PC-9 (cell line): ENCODE measurements at regions not wholly inside any gene's neighbourhood (a gene's known extent, or its start where the extent isn't known, plus 50 kb on each side); places are given as distances from the start of the nearest gene placed in this dataset.

Experiments used
- BruUV-seq: library from RNA; stranded (reverse); fragments of 400-500 nt; replicated peaks from 2 replicates; lab custom pipeline; 2021; lab: Mats Ljungman, UMichigan
- CTCF ChIA-PET: fragments of 300-600 bp; sonication (Branson Sonifier 250); formaldehyde crosslinking; loops from one replicate; lab custom pipeline; 2022; ENCODE audit warnings: antibody characterized with exemption; lab: Charles Lee
- POLR2A ChIA-PET: fragments of 300-600 bp; sonication (Branson Sonifier 250); formaldehyde crosslinking; loops from one replicate; lab custom pipeline; 2022; ENCODE audit warnings: antibody characterized with exemption; ENCODE audit not compliant: unreplicated experiment; lab: Charles Lee
- DNase-seq, 2 experiments: peaks; one replicate each; pipeline versions ENCODE4 v3.0.0 to v3.0.0-alpha.2; 2015 to 2022; ENCODE audit warnings: mixed read lengths in 1 of 2
- H2AFZ ChIP-seq: fragments of 200-600 bp; sonication (generic); 2 replicates; pipeline ENCODE4 v1.8.1; 2017; ENCODE audit warnings: antibody characterized with exemption
- H3F3A ChIP-seq: fragments of 200-600 bp; sonication (generic); 2 replicates; pipeline ENCODE4 v1.8.1; 2017; ENCODE audit warnings: antibody characterized with exemption, mild to moderate bottlenecking, low read depth; ENCODE audit not compliant: insufficient read depth
- H3K27ac ChIP-seq: fragments of 200-600 bp; sonication (generic); 2 replicates; pipeline ENCODE4 v1.6.1; 2016; ENCODE audit warnings: mixed run types
- H3K27me3 ChIP-seq: fragments of 200-600 bp; sonication (generic); 2 replicates; pipeline ENCODE4 v1.6.1; 2016; ENCODE audit warnings: low read depth, mixed run types; ENCODE audit not compliant: insufficient read depth
- H3K36me3 ChIP-seq: fragments of 200-600 bp; sonication (generic); 2 replicates; pipeline ENCODE4 v1.6.1; 2016; ENCODE audit warnings: low read depth, mixed run types
- H3K4me1 ChIP-seq: fragments of 200-600 bp; sonication (generic); replicated peaks from 2 replicates; pipeline ENCODE4 v1.6.1; 2016; ENCODE audit warnings: mixed run types; ENCODE audit not compliant: insufficient read depth
- H3K4me2 ChIP-seq: fragments of 200-600 bp; sonication (generic); 2 replicates; pipeline ENCODE4 v1.6.1; 2017; ENCODE audit warnings: mixed run types
- H3K4me3 ChIP-seq: fragments of 200-600 bp; sonication (generic); 2 replicates; pipeline ENCODE4 v1.6.1; 2016; ENCODE audit warnings: mixed run types
- H3K79me2 ChIP-seq: fragments of 200-600 bp; sonication (generic); 2 replicates; pipeline ENCODE4 v1.6.1; 2017; ENCODE audit warnings: low read depth, mixed run types
- H3K9me2 ChIP-seq: fragments of 200-600 bp; sonication (generic); 2 replicates; pipeline ENCODE4 v1.8.1; 2017; ENCODE audit warnings: mild to moderate bottlenecking; ENCODE audit not compliant: insufficient read depth
- H3K9me3 ChIP-seq: fragments of 200-600 bp; sonication (generic); 2 replicates; pipeline ENCODE4 v1.8.1; 2016; ENCODE audit warnings: low read depth; ENCODE audit not compliant: insufficient read depth
- H4K20me1 ChIP-seq: fragments of 200-600 bp; sonication (generic); 2 replicates; pipeline ENCODE4 v1.8.1; 2017; ENCODE audit not compliant: insufficient read depth
- CTCF ChIP-seq: fragments of 200-600 bp; sonication (generic); conservative IDR thresholded peaks from 2 replicates; pipeline ENCODE4 v1.6.1; 2017; ENCODE audit warnings: mixed run types, antibody characterized with exemption, mild to moderate bottlenecking, moderate library complexity
- EZH2 ChIP-seq: fragments of 200-600 bp; sonication (generic); IDR thresholded peaks from 2 replicates; pipeline ENCODE4 v1.8.0; 2017; ENCODE audit warnings: antibody characterized with exemption, low read depth
- intact Hi-C: fragments of 100-400 bp; cut with micrococcal nuclease; formaldehyde crosslinking; loops from one replicate; pipeline ENCODE4 v1.10.0; 2022; ENCODE audit not compliant: unreplicated experiment

GRCh38 chr21:17050156-17050555 is 462.7 kb upstream of the CXADR start:
- H3K36me3 ChIP-seq, result no peaks in the 10 kb centered on the region
- H3K4me2 ChIP-seq, result no peak overlapping the region
- intact Hi-C loops, result no loop called here
- H3K4me3 ChIP-seq, result no peak overlapping the region
- no peak overlapping the region for H3K27ac ChIP-seq
- no peaks in the 10 kb centered on the region for H3K27me3 ChIP-seq
- H4K20me1 ChIP-seq, result no peaks in the 10 kb centered on the region
- BruUV-seq, result no TSS peak
- no peaks in the 10 kb centered on the region for H3K79me2 ChIP-seq
- H3K9me2 ChIP-seq, result no peaks in the 10 kb centered on the region
- CTCF ChIA-PET, result no interaction called here
- H3K4me1 ChIP-seq, result no peaks in the 10 kb centered on the region
- POLR2A ChIA-PET, result no interaction called here
- no peak overlapping the region for H2AFZ ChIP-seq
- H3F3A ChIP-seq, result no peaks in the 10 kb centered on the region
- no peak for TF ChIP-seq EZH2
- no peak for TF ChIP-seq CTCF
- DNase-seq, result no peak
- no peaks in the 10 kb centered on the region for H3K9me3 ChIP-seq

DNA sequence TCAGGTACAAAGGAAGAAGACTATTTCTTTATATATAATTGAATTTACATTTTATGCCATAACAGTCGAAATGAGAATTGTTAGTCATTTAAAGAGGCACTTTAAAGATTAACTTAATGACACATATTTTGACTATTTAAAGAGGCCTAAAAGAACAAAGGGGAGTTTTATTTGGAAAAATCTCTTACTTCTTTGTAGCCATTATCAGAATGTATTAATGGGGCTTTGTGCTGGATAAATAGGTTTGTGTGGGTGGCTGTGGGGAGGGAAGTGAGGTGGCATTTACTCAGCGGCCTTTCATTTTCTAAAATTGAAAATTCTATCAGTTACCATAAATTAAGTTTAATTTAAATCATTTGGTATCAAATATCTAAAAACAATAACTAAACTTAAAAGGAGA is 462.2 kb upstream of the CXADR start:
- Histone ChIP-seq H2AFZ (no peak overlapping the region), H3K4me1 (no peaks in the 10 kb centered on the region), H3K27me3 (no peaks in the 10 kb centered on the region), H3K36me3 (no peaks in the 10 kb centered on the region), H3F3A (no peaks in the 10 kb centered on the region), H3K9me2 (no peaks in the 10 kb centered on the region), H3K4me2 (no peak overlapping the region), H3K79me2 (no peaks in the 10 kb centered on the region), H3K4me3 (no peak overlapping the region), H4K20me1 (no peaks in the 10 kb centered on the region), H3K27ac (no peak overlapping the region), H3K9me3 (no peaks in the 10 kb centered on the region)
- no peak for DNase-seq
- ChIA-PET CTCF (no interaction called here), POLR2A (no interaction called here)
- TF ChIP-seq CTCF, result no peak
- no peak for TF ChIP-seq EZH2
- BruUV-seq, result no TSS peak
- intact Hi-C loops, result no loop called here

- no peaks in the 10 kb centered on the region for H3K4me1 ChIP-seq
- no peaks in the 10 kb centered on the region for H3K27me3 ChIP-seq
- no peaks in the 10 kb centered on the region for H4K20me1 ChIP-seq
- ChIA-PET CTCF (no interaction called here), POLR2A (no interaction called here)
- no peaks in the 10 kb centered on the region for H3K79me2 ChIP-seq
- no peak overlapping the region for H3K4me3 ChIP-seq
- no TSS peak for BruUV-seq
- TF ChIP-seq CTCF (no peak), EZH2 (no peak)
- H3F3A ChIP-seq, result no peaks in the 10 kb centered on the region
- H3K4me2 ChIP-seq, result no peak overlapping the region
- no peak overlapping the region for H2AFZ ChIP-seq
- H3K36me3 ChIP-seq, result no peaks in the 10 kb centered on the region
- no peak overlapping the region for H3K27ac ChIP-seq
- no peak for DNase-seq
- H3K9me2 ChIP-seq, result no peaks in the 10 kb centered on the region
- H3K9me3 ChIP-seq, result no peaks in the 10 kb centered on the region
- intact Hi-C loops, result no loop called here
Observed at GRCh38 chr21:17051054-17051453, 461.8 kb upstream of the CXADR start.
